RWPE1 (cell line): ENCODE measurements at regions not wholly inside any gene's neighbourhood (a gene's known extent, or its start where the extent isn't known, plus 50 kb on each side); places are given as distances from the start of the nearest gene placed in this dataset.

Experiments used
- CTCF ChIA-PET: fragments of 350-600 bp; sonication (Branson Sonifier 250); formaldehyde crosslinking; extraction: SDS; loops from one replicate; lab custom pipeline; 2021; lab: Yijun Ruan, JAX
- POLR2A ChIA-PET: fragments of 400-600 bp; formaldehyde crosslinking; extraction: SDS; loops from one replicate; lab custom pipeline; 2020; ENCODE audit warnings: antibody characterized with exemption; ENCODE audit not compliant: low non-redundant PET; lab: Yijun Ruan, JAX
- DNase-seq: peaks from one replicate; pipeline ENCODE4 v3.0.0; 2012; ENCODE audit warnings: low spot score
- H3K27ac ChIP-seq: fragments of 450-650 bp; 2 replicates; pipeline ENCODE4 v1.5.1; 2017
- CTCF ChIP-seq: fragments of 450-650 bp; conservative IDR thresholded peaks from 2 replicates; pipeline ENCODE4 v1.5.1; 2017; ENCODE audit warnings: low read depth, mild to moderate bottlenecking

- TF ChIP-seq CTCF = no peak
- DNase-seq = no peak
- H3K27ac ChIP-seq = no peak overlapping the region
- ChIA-PET CTCF (no interaction called here), POLR2A (no interaction called here)
Measured at GRCh38 chr4:4595252-4595651, 53.4 kb upstream of the STX18 start.

DNA sequence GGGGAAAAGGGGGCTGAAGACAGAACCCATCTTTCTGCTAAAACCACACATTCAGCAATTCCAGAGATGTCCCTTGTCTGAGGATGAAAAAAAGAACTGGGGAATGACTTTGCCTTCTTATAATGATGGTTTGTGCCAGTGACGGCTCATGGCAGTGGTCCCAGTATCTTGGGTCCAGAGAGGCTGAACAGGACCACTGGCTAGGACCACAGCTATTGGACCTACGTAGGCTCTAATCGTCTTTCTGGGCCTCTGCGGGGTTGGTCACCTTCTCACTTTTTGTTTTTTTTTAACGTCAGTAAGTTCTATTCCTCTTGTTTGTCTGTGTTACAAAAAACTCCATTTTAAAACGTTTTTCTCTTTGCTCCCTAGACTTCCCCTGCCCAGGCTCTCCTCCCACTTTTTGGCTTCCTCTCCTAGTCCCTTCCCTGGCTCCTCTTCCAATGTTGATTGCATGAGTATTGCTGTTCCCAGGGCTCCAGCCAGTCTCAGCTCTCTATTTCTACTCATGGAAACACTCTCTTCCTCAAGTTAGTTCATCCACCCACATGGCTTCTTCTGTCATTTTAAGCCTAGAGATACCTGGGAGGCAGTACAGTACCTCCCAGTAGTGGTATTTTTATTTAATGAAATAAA lies 52.6 kb upstream of the STX18 start:
- H3K27ac ChIP-seq = no peak overlapping the region
- DNase-seq = no peak
- CTCF ChIA-PET = no interaction called here
- POLR2A ChIA-PET = no interaction called here
- no peak for TF ChIP-seq CTCF

DNA sequence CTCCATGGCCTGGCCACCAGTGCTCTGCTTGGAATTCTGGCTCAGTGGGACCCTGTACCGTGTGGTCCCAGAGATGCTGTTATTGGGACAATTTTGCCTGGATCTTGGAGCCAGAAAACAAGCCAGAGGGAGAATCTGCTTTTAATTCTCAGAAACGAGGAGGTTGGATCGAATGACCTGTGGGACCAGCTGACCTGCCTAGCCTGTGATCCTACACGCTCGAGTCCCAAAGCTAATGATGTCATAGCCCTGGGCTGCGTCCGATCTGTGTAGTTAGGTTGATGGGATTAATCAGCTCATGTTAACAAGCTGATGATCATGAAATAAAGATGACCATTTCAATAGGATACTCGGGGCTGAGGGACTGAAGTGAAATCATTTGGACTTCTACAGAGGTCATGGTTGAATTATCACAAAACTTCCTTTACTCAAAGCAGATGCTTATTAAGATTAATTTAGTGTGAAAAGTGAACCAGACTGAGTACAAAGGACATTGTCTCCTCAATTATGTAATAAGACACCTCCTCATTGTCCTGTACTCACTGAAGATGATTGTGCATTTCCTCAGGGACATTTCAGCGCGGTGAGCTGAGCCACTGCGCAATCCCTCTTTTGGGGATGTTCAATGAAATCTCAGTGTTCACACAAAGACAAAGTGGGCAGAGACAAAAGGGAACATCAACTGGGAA lies 51.9 kb upstream of the STX18 start:
- CTCF ChIA-PET = interaction anchor here (0.7 kb wide), 1 partner anchor 19 kb away, joined by 4 read pairs; no protein-coding TSS in a partner anchor
- no peak overlapping the region for H3K27ac ChIP-seq
- no peak for DNase-seq
- POLR2A ChIA-PET = no interaction called here
- no peak for TF ChIP-seq CTCF

- POLR2A ChIA-PET = interaction anchor here (0.7 kb wide), 1 partner anchor 9 kb away, joined by 3 read pairs; no protein-coding TSS in a partner anchor
- no peak for TF ChIP-seq CTCF
- CTCF ChIA-PET = no interaction called here
- H3K27ac ChIP-seq = no peak overlapping the region
- no peak for DNase-seq
Measured at GRCh38 chr4:4592414-4592813, 50.6 kb upstream of the STX18 start.
